ENCODE measurements at regions not wholly inside any gene's neighbourhood (a gene's known extent, or its start where the extent isn't known, plus 50 kb on each side); places are given as distances from the start of the nearest gene placed in this dataset.

GRCh38 chr14:62357362-62357761, 595.1 kb downstream of the SNAPC1 start:
- H3K9me3 ChIP-seq = peaks cover 0 to 33% of the 10 kb centered on the region in 2 donors
- H3K27ac ChIP-seq = no peak overlapping the region
- H3K4me1 ChIP-seq = no peaks in the 10 kb centered on the region
- DNase-seq (ENCODE audit: low spot score in 2 of 2) = no peak
- intact Hi-C loops (cut with DNase I) = no loop called here
- no peaks in the 10 kb centered on the region for H3K27me3 ChIP-seq
- no peak overlapping the region for H3K4me3 ChIP-seq
- TF ChIP-seq CTCF (IDR thresholded peaks at IDR 0.05) = no peak
- no peaks in the 10 kb centered on the region for H3K36me3 ChIP-seq

DNA sequence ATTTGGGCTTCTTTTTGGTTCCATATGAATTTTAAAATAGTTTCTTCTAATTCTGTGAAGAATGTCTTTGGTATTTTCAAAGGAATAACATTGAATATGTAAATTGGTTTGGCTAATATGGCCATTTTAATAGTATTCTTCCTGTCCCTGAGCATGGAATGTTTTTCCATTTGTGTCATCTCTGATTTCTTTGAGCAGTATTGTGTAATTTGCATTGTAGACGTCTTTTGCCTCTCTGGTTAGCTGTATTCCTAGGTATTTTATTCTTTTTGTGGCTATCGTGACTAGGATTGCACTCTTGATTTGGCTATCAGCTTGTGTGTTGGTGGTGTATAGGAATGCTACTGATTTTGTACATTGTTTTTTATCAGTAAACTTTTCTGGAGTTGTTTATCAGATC, 601.9 kb downstream of the SNAPC1 start:
- H3K4me3 ChIP-seq = no peak overlapping the region
- no peak for TF ChIP-seq CTCF (IDR thresholded peaks at IDR 0.05)
- no peaks in the 10 kb centered on the region for H3K4me1 ChIP-seq
- DNase-seq (ENCODE audit: low spot score in 2 of 2) = no peak
- intact Hi-C loops (cut with DNase I) = no loop called here
- no peaks in the 10 kb centered on the region for H3K9me3 ChIP-seq
- H3K27me3 ChIP-seq = no peaks in the 10 kb centered on the region
- no peaks in the 10 kb centered on the region for H3K36me3 ChIP-seq
- no peak overlapping the region for H3K27ac ChIP-seq

GRCh38 chr14:62364800-62365280, 602.6 kb downstream of the SNAPC1 start:
- DNase-seq (ENCODE audit: low spot score in 2 of 2) = no peak
- TF ChIP-seq CTCF (IDR thresholded peaks at IDR 0.05) = no peak
- H3K27me3 ChIP-seq = no peaks in the 10 kb centered on the region
- intact Hi-C loops (cut with DNase I) = no loop called here
- no peaks in the 10 kb centered on the region for H3K4me1 ChIP-seq
- no peak overlapping the region for H3K27ac ChIP-seq
- no peaks in the 10 kb centered on the region for H3K9me3 ChIP-seq
- no peak overlapping the region for H3K4me3 ChIP-seq
- H3K36me3 ChIP-seq = no peaks in the 10 kb centered on the region

DNA sequence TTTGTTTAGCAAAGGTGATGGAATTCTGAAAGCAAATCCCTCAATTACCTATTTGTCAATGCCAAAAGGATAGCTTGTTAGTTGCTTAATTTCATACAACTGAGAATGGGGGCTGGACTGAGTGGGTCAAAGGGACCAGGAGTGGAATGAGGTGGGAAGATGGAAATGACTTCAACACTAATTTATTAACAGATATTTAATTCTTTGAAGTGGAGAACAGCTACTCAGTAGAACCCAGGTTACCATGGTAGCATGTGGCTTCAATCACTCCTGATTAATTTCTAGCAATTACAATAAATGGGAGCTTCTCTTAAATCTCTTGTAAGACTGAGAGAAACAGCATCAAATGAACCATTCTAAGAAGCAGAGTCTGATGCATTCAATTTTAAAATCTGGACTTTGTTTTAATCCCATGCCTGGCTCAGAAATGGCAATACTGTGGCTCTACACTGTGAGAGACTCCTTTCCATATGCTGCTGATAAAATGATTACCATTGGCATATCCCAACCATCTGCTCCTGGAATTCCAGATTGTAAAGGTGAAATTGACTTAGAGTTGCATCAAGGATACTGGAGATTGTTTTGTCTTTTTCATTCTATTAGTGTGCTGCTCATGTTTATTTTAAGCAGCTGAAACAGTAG, 607.8 kb downstream of the SNAPC1 start:
- H3K9me3 ChIP-seq = no peaks in the 10 kb centered on the region
- no peak for DNase-seq (ENCODE audit: low spot score in 2 of 2)
- intact Hi-C loops (cut with DNase I) = no loop called here

GRCh38 chr14:62373944-62374343, 611.7 kb downstream of the SNAPC1 start:
- Histone ChIP-seq H3K36me3 (no peaks in the 10 kb centered on the region), H3K9me3 (no peaks in the 10 kb centered on the region), H3K4me3 (no peak overlapping the region), H3K4me1 (no peaks in the 10 kb centered on the region), H3K27ac (no peak overlapping the region), H3K27me3 (no peaks in the 10 kb centered on the region)
- no peak for DNase-seq (ENCODE audit: low spot score in 2 of 2)
- no peak for TF ChIP-seq CTCF (IDR thresholded peaks at IDR 0.05)
- intact Hi-C loops (cut with DNase I) = no loop called here

More for the DNA sequence above, 607.8 kb downstream of the SNAPC1 start:
- H3K4me1 ChIP-seq = no peaks in the 10 kb centered on the region
- H3K36me3 ChIP-seq = no peaks in the 10 kb centered on the region
- no peak overlapping the region for H3K4me3 ChIP-seq
- H3K27ac ChIP-seq = no peak overlapping the region
- no peak for TF ChIP-seq CTCF (IDR thresholded peaks at IDR 0.05)
- H3K27me3 ChIP-seq = no peaks in the 10 kb centered on the region

DNA sequence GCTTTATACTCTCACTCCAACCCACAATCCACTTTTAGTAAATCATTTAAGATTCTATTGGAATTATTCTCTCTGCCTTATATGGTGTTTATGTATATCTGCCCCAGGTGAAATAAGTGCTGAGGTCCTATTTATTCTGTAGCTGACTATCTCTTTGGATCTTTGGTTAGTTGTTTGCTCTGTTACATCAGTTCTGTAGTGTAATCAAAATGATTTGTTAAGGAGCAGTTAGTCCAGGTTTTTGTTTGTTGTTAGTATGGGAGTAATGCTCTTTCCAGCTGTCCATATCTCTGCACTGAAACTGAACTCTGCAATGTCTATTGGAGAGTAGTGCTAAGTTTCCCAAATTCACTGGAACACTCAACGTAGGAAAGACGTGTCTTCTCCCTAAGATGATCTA, 615.8 kb downstream of the SNAPC1 start:
- intact Hi-C loops (cut with DNase I) = no loop called here
- Histone ChIP-seq H3K4me3 (no peak overlapping the region), H3K27ac (no peak overlapping the region), H3K27me3 (no peaks in the 10 kb centered on the region), H3K36me3 (no peaks in the 10 kb centered on the region), H3K9me3 (no peaks in the 10 kb centered on the region), H3K4me1 (no peaks in the 10 kb centered on the region)
- DNase-seq (ENCODE audit: low spot score in 2 of 2) = no peak
- no peak for TF ChIP-seq CTCF (IDR thresholded peaks at IDR 0.05)
